ENCODE measurements at regions not wholly inside any gene's neighbourhood (a gene's known extent, or its start where the extent isn't known, plus 50 kb on each side); places are given as distances from the start of the nearest gene placed in this dataset.

DNA sequence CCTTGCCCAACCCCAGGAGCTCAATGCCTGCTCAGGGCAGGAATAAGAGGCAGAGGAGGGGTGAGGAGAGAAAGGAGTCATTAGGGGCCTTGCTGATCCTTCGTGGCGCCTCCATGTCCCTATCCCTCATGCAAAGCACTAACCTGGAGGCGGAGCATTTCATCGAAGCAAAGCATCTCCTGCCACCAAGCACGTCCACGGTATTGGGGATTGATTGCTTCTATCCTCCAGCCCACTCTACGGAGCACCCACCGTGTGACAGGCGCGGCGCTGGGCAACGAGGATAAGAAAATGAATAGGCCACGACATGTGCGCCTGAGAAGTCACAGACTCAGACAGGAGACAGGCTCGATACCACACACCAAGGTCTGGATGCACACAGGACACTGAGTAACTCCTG is 67.0 kb downstream of the IGLL1 start:
- Histone ChIP-seq H3K4me3 (no peak overlapping the region), H3K9me3 (no peaks in the 10 kb centered on the region), H3K4me1 (no peaks in the 10 kb centered on the region), H3K27ac (no peak overlapping the region), H3K36me3 (no peaks in the 10 kb centered on the region), H3K27me3 (no peaks in the 10 kb centered on the region)
- intact Hi-C loops (cut with DNase I): no loop called here
- ATAC-seq (no peak), DNase-seq (no peak)
- no peak for TF ChIP-seq CTCF (IDR thresholded peaks at IDR 0.05)

DNA sequence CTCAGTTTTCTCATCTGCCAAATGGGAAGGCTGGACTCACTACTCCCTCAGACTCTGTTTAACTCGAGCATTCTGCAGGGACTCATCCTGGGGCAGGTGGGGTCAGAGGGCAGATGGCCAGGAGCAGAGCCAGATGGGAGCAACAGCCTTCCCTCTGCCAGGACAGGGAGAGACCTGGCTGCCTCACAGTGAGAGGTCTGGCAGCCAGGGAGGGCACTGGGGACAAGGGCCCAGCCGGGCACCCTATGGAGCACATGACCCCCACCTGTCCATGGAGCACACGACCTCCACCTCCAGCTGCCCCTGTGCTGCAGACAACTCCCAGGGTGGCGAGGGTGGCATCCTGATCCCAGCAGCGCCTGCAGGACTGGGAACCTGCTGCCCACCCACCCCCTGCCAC is 67.4 kb downstream of the IGLL1 start:
- ATAC-seq (no peak), DNase-seq (no peak)
- no peak for TF ChIP-seq CTCF (IDR thresholded peaks at IDR 0.05)
- Histone ChIP-seq H3K27me3 (no peaks in the 10 kb centered on the region), H3K4me1 (no peaks in the 10 kb centered on the region), H3K4me3 (no peak overlapping the region), H3K27ac (no peak overlapping the region), H3K9me3 (no peaks in the 10 kb centered on the region), H3K36me3 (no peaks in the 10 kb centered on the region)
- intact Hi-C loops (cut with DNase I): no loop called here

- TF ChIP-seq CTCF (IDR thresholded peaks at IDR 0.05): no peak
- DNase-seq: no peak
- Histone ChIP-seq H3K27me3 (no peaks in the 10 kb centered on the region), H3K27ac (no peak overlapping the region), H3K4me1 (no peaks in the 10 kb centered on the region), H3K36me3 (no peaks in the 10 kb centered on the region), H3K9me3 (no peaks in the 10 kb centered on the region), H3K4me3 (no peak overlapping the region)
- ATAC-seq: no peak
- intact Hi-C loops (cut with DNase I): no loop called here
Observed at GRCh38 chr22:23512348-23512705, 67.8 kb downstream of the IGLL1 start.

DNA sequence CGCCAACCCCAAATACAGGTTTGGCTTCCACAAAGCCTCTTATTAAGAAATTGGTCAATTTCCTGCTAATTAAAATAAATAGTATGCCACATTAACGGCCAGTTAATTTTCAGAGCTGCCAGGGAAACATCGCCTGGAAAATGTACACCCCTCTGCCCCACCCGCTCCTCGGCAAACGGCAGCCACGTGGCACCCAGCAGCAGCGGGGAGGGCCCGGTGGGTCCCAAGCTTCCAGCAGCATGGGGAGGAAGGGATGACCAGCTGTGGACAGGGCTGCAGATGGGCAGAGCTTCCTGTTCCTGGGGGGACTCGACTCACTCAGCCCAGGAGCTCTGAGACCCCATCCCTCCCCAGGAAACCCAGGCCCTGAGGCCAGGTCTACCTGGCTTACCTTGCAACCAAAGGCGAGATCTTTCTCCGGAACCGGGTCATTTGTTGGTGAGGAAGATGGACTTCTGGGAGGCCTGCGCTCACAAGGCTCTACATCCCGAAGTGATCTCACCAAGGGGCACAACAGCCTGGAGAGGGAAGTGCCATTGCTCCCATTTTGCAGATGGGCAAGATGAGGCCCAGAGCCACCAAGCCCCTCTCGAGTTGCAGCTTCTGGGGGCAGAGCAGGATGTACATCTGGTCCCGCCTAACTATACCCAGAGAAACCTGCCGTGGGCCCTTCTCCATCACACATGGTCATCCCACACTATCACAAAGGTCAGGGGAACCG is 68.3 kb downstream of the IGLL1 start:
- no peak for ATAC-seq

More for the DNA sequence above, 68.3 kb downstream of the IGLL1 start:
- H3K4me1 ChIP-seq: no peaks in the 10 kb centered on the region
- H3K27me3 ChIP-seq: no peaks in the 10 kb centered on the region
- intact Hi-C loops (cut with DNase I): no loop called here
- no peak for TF ChIP-seq CTCF (IDR thresholded peaks at IDR 0.05)
- H3K27ac ChIP-seq: no peak overlapping the region
- DNase-seq: no peak
- H3K4me3 ChIP-seq: no peak overlapping the region
- H3K9me3 ChIP-seq: no peaks in the 10 kb centered on the region
- no peaks in the 10 kb centered on the region for H3K36me3 ChIP-seq
